Nephron progenitor cell (in vitro differentiated cells): ENCODE measurements at regions not wholly inside any gene's neighbourhood (a gene's known extent, or its start where the extent isn't known, plus 50 kb on each side); places are given as distances from the start of the nearest gene placed in this dataset.

Experiments used
- DNase-seq: peaks from one replicate; pipeline ENCODE4 v3.0.0; 2021
- H3K27ac Mint-ChIP-seq: 2 replicates; pipeline ENCODE4 v1.8.0; 2021; ENCODE audit warnings: mild to moderate bottlenecking, moderate library complexity, mixed read lengths
- H3K27me3 Mint-ChIP-seq: 2 replicates; pipeline ENCODE4 v1.8.0; 2021; ENCODE audit warnings: mild to moderate bottlenecking, low read depth, mixed read lengths; ENCODE audit not compliant: poor library complexity
- H3K36me3 Mint-ChIP-seq: 2 replicates; pipeline ENCODE4 v1.8.0; 2021; ENCODE audit warnings: low read depth, mixed read lengths
- H3K4me1 Mint-ChIP-seq: 2 replicates; pipeline ENCODE4 v1.8.0; 2021; ENCODE audit warnings: mixed read lengths
- H3K4me3 Mint-ChIP-seq: 2 replicates; pipeline ENCODE4 v1.8.0; 2021; ENCODE audit warnings: mild to moderate bottlenecking, moderate library complexity, mixed read lengths
- H3K9me3 Mint-ChIP-seq: 2 replicates; pipeline ENCODE4 v1.8.0; 2021; ENCODE audit warnings: mild to moderate bottlenecking, moderate library complexity, mixed read lengths
- TF ChIP-seq, protein P1 (sequence below): fragments of 200-600 bp; sonication (generic); IDR thresholded peaks from 2 replicates; pipeline ENCODE4 v1.5.0; 2021; ENCODE audit warnings: antibody characterized with exemption

DNA sequence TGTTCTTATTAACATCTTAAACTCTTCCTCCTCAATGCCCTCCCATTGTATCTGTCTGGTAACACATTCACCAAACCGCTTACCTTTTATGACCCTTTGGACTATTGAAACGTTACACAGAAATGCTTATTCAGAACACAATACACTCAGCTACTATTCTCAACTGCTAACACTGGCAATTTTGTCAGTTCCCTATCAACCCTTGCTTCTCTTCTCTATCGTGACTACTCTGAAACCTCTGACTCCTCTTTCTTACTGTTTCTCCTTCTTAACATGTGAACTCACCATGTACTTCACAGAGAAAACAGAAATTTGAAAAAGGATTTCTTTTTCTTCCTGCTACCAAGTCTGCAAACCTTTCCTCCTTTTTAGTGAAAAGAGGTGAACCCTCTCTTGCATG is 232.9 kb upstream of the GPR149 start:
- Mint-ChIP-seq H3K27me3 (peaks cover 3% of the 10 kb centered on the region), H3K36me3 (no peaks in the 10 kb centered on the region)
- DNase-seq, result no peak

DNA sequence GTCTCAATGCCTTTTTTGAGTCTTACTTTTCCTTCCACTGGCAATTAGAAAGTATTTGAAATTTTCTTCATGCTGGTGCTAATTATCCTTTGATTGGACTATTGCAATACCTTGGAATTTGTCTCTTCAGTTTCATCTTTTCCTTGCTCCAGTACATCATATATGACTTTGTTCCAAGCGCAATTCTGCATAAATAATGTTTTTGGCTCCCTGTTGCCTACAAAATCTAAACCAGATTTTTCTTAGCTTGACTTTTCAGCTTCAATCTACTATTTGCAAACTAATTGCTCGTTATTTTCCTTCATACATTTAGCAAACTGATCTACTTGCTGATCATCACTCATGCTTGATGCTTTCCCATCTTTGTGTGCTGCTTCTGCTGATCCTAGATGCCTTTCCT is 230.8 kb upstream of the GPR149 start:
- no peak overlapping the region for H3K4me3 Mint-ChIP-seq
- no peaks in the 10 kb centered on the region for H3K36me3 Mint-ChIP-seq
- H3K27ac Mint-ChIP-seq, result no peak overlapping the region
- TF ChIP-seq, protein P1, sequence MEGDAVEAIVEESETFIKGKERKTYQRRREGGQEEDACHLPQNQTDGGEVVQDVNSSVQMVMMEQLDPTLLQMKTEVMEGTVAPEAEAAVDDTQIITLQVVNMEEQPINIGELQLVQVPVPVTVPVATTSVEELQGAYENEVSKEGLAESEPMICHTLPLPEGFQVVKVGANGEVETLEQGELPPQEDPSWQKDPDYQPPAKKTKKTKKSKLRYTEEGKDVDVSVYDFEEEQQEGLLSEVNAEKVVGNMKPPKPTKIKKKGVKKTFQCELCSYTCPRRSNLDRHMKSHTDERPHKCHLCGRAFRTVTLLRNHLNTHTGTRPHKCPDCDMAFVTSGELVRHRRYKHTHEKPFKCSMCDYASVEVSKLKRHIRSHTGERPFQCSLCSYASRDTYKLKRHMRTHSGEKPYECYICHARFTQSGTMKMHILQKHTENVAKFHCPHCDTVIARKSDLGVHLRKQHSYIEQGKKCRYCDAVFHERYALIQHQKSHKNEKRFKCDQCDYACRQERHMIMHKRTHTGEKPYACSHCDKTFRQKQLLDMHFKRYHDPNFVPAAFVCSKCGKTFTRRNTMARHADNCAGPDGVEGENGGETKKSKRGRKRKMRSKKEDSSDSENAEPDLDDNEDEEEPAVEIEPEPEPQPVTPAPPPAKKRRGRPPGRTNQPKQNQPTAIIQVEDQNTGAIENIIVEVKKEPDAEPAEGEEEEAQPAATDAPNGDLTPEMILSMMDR, result no peak
- DNase-seq, result no peak
- H3K27me3 Mint-ChIP-seq, result peaks cover 3% of the 10 kb centered on the region
- H3K4me1 Mint-ChIP-seq, result no peaks in the 10 kb centered on the region
- no peaks in the 10 kb centered on the region for H3K9me3 Mint-ChIP-seq

More for the DNA sequence above, 232.9 kb upstream of the GPR149 start:
- H3K4me1 Mint-ChIP-seq, result no peaks in the 10 kb centered on the region
- H3K27ac Mint-ChIP-seq, result no peak overlapping the region
- TF ChIP-seq, protein P1, result no peak
- H3K9me3 Mint-ChIP-seq, result no peaks in the 10 kb centered on the region
- no peak overlapping the region for H3K4me3 Mint-ChIP-seq

DNA sequence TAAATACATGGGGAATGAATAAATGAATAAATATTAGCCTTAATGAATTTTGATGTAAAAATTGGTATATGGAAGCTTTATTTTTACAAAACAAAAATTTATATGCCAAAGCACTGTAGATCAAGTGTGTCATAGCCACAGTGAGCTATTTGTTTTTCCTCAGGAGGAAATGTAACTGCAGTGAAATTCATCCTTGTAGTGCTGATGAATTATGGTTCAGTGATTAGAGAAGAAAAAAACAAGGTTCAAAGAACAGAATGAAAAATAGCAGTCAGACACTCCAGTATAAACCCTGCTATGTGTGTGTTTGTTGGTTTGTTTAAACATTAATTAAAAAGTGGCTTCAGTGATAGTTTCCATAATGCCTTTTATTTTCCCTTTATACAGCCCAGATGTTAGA is 228.0 kb upstream of the GPR149 start:
- no peaks in the 10 kb centered on the region for H3K27me3 Mint-ChIP-seq
- no peak overlapping the region for H3K27ac Mint-ChIP-seq

DNA sequence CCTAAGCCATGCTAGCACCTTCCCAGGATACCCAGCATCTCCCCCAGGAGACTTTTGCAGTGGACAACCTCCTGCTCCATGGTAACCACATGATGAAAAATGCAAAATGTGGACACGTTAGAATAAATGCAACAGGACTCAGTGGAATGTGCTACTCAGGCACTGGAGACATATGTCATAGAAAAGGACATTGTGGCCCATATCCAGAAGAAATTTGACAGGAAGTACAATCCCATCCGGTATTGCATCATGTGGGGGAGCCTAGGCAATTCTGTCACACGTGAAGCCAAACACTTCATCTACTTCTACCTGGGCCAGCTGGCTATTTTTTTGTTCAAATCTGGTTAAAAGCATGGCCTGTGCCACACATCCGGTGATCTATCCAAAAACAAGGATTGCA is 227.2 kb upstream of the GPR149 start:
- Mint-ChIP-seq H3K27ac (no peak overlapping the region), H3K4me3 (no peak overlapping the region), H3K4me1 (no peaks in the 10 kb centered on the region), H3K27me3 (no peaks in the 10 kb centered on the region), H3K36me3 (no peaks in the 10 kb centered on the region), H3K9me3 (no peaks in the 10 kb centered on the region)
- TF ChIP-seq, protein P1, result no peak
- DNase-seq, result no peak

More for the DNA sequence above, 228.0 kb upstream of the GPR149 start:
- TF ChIP-seq, protein P1, result no peak
- Mint-ChIP-seq H3K4me1 (no peaks in the 10 kb centered on the region), H3K4me3 (no peak overlapping the region), H3K9me3 (no peaks in the 10 kb centered on the region), H3K36me3 (no peaks in the 10 kb centered on the region)
- no peak for DNase-seq

DNA sequence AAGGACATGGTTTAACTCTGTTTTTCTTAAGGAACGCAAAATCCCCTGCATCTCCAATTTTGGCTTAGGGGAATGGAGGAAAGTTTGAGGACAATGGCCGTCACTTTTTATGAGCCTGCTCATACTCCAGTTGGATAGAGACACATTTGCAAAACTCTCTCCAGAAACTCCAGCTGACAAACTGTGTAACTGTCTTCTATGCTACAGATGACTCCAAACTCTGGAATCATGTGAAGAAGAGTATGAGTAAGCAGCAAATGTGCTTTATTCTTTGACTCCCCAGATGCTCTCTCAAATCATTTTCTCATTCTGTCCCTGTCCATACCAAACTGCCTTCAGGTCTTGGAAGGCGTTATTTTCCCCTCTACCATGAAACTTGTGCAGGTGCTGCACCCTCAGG is 226.5 kb upstream of the GPR149 start:
- no peak for DNase-seq

DNA sequence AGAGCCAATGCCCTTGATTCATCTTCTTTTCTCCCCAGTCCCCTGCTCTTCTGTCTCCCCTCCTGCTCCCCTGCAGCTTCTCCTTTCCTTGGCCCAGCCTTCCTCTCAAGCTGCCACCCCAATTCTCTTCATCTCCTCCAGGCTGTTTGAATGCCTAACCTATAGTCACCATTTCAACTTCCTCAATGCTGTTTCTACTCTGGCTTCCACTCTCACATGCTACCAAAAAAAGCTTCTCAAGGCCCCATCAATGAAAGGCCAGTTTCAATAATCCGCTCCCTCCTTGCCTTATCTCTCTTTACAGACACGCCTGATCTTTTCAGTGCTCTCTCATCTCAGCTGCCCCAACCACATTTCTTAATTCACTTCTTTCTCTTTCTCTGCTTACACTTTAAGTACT is 212.2 kb upstream of the GPR149 start:
- Mint-ChIP-seq H3K27ac (no peak overlapping the region), H3K4me3 (no peak overlapping the region), H3K36me3 (no peaks in the 10 kb centered on the region), H3K9me3 (peaks cover 6% of the 10 kb centered on the region), H3K4me1 (no peaks in the 10 kb centered on the region), H3K27me3 (no peaks in the 10 kb centered on the region)
- TF ChIP-seq, protein P1, result no peak
- DNase-seq, result no peak

More for the DNA sequence above, 226.5 kb upstream of the GPR149 start:
- Mint-ChIP-seq H3K4me1 (no peaks in the 10 kb centered on the region), H3K27me3 (no peaks in the 10 kb centered on the region), H3K9me3 (no peaks in the 10 kb centered on the region), H3K36me3 (no peaks in the 10 kb centered on the region), H3K4me3 (no peak overlapping the region), H3K27ac (no peak overlapping the region)
- TF ChIP-seq, protein P1, result no peak
